ENCODE measurements at regions not wholly inside any gene's neighbourhood (a gene's known extent, or its start where the extent isn't known, plus 50 kb on each side); places are given as distances from the start of the nearest gene placed in this dataset.

- Histone ChIP-seq H3K4me2 (no peak overlapping the region), H3K9ac (no peak overlapping the region), H3K27me3 (ENCODE audit: insufficient read depth, low read depth) (no peaks in the 10 kb centered on the region; the same call in 1 of the 2 replicates), H3K4me1 (ENCODE audit: low read depth, poor library complexity, severe bottlenecking) (no peaks in the 10 kb centered on the region), H3K79me2 (ENCODE audit: insufficient read depth, low read depth) (no peaks in the 10 kb centered on the region), H4K20me1 (ENCODE audit: insufficient read depth) (no peaks in the 10 kb centered on the region), H2AFZ (ENCODE audit: low read depth) (no peak overlapping the region), H3K4me3 (IDR thresholded peaks at IDR 0.05; ENCODE audit: insufficient read depth, low read depth, low read length) (no peak overlapping the region), H3K27ac (no peak overlapping the region), H3K36me3 (ENCODE audit: insufficient read depth) (no peaks in the 10 kb centered on the region)
- TF ChIP-seq CTCF (conservative IDR thresholded peaks at IDR 0.05; ENCODE audit: low read depth, low read length) = no peak
Measured at GRCh38 chr12:68530965-68531364, 79.7 kb upstream of the RAP1B start.

DNA sequence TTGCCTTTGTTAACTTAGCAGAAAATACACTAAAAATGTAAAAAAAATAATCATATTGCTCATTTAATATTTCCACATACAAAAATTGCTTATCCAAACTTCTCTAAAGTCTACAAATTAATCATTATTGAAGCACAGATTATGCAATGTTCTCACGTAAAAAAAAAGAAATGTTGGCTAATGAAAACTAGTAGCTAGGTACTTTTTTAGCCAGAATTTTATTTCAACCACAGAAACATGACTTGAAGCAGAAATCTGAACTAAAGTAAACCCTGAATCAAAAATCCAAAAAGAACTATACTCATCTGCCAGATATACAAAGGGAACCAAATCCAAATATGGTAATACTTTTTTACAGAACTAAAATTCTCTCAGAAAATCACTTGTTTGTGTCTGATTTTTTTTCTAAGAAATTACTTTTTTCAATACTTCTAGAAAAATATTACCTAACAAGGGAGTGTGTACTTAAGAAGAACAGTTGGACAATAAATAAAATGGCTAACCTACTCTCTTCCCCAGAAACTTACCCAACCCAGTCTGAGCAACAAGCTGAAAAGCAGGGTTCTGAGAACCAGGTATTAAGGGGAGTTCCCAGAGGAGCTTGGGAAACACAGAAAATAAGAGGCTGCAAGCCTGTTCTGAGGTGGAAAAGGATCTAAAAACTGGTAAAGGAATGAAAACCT lies 78.4 kb upstream of the RAP1B start:
- H3K9ac ChIP-seq = no peak overlapping the region
- H3K36me3 ChIP-seq (ENCODE audit: insufficient read depth) = no peaks in the 10 kb centered on the region

DNA sequence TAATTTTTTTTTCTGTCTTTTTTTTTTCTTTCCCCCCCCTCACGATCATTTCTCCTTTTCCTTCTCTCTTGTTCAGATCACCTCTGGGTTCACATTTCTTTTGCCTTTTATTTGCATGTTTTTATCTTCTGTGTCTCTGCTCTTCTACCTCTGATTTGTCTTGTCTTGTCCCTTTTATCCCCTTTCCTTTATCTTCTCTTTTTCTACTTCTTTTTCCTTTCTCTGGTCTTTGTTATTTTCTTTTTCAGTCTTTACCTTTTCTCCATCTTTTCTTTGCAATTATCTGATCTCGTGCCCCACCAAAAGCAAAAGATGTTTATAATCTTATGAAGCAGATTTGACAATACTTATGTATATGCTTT lies 77.8 kb upstream of the RAP1B start:
- TF ChIP-seq CTCF (conservative IDR thresholded peaks at IDR 0.05; ENCODE audit: low read depth, low read length) = no peak
- Histone ChIP-seq H3K9ac (no peak overlapping the region), H3K4me3 (IDR thresholded peaks at IDR 0.05; ENCODE audit: insufficient read depth, low read depth, low read length) (no peak overlapping the region), H2AFZ (ENCODE audit: low read depth) (no peak overlapping the region), H3K4me2 (no peak overlapping the region), H3K27ac (no peak overlapping the region), H3K4me1 (ENCODE audit: low read depth, poor library complexity, severe bottlenecking) (no peaks in the 10 kb centered on the region), H3K79me2 (ENCODE audit: insufficient read depth, low read depth) (no peaks in the 10 kb centered on the region), H3K27me3 (ENCODE audit: insufficient read depth, low read depth) (no peaks in the 10 kb centered on the region; the same call in 1 of the 2 replicates), H4K20me1 (ENCODE audit: insufficient read depth) (no peaks in the 10 kb centered on the region), H3K36me3 (ENCODE audit: insufficient read depth) (no peaks in the 10 kb centered on the region)

More for the DNA sequence above, 78.4 kb upstream of the RAP1B start:
- H3K27ac ChIP-seq = no peak overlapping the region
- H2AFZ ChIP-seq (ENCODE audit: low read depth) = no peak overlapping the region
- no peaks in the 10 kb centered on the region for H3K4me1 ChIP-seq (ENCODE audit: low read depth, poor library complexity, severe bottlenecking)
- H3K4me3 ChIP-seq (IDR thresholded peaks at IDR 0.05; ENCODE audit: insufficient read depth, low read depth, low read length) = no peak overlapping the region
- H3K27me3 ChIP-seq (ENCODE audit: insufficient read depth, low read depth) = no peaks in the 10 kb centered on the region; the same call in 1 of the 2 replicates
- no peak for TF ChIP-seq CTCF (conservative IDR thresholded peaks at IDR 0.05; ENCODE audit: low read depth, low read length)
- no peak overlapping the region for H3K4me2 ChIP-seq
- no peaks in the 10 kb centered on the region for H4K20me1 ChIP-seq (ENCODE audit: insufficient read depth)
- no peaks in the 10 kb centered on the region for H3K79me2 ChIP-seq (ENCODE audit: insufficient read depth, low read depth)

- Histone ChIP-seq H3K27ac (no peak overlapping the region), H3K4me2 (no peak overlapping the region), H3K79me2 (ENCODE audit: insufficient read depth, low read depth) (no peaks in the 10 kb centered on the region), H3K4me1 (ENCODE audit: low read depth, poor library complexity, severe bottlenecking) (peaks cover 3% of the 10 kb centered on the region), H3K4me3 (IDR thresholded peaks at IDR 0.05; ENCODE audit: insufficient read depth, low read depth, low read length) (no peak overlapping the region), H2AFZ (ENCODE audit: low read depth) (no peak overlapping the region), H3K27me3 (ENCODE audit: insufficient read depth, low read depth) (no peaks in the 10 kb centered on the region; the same call in 1 of the 2 replicates), H4K20me1 (ENCODE audit: insufficient read depth) (no peaks in the 10 kb centered on the region), H3K36me3 (ENCODE audit: insufficient read depth) (no peaks in the 10 kb centered on the region), H3K9ac (no peak overlapping the region)
- TF ChIP-seq CTCF (conservative IDR thresholded peaks at IDR 0.05; ENCODE audit: low read depth, low read length) = no peak
Measured at GRCh38 chr12:68534108-68534507, 76.6 kb upstream of the RAP1B start.

Data from KMS-11 (cell line).